ENCODE measurements at regions not wholly inside any gene's neighbourhood (a gene's known extent, or its start where the extent isn't known, plus 50 kb on each side); places are given as distances from the start of the nearest gene placed in this dataset.

GRCh38 chr13:79112016-79112415, 294.0 kb downstream of the RBM26 start:
- H3K9me3 ChIP-seq (ENCODE audit: control insufficient read depth, insufficient read depth, low read depth, low read length), result no peaks in the 10 kb centered on the region
- POLR2A ChIA-PET, result no interaction called here
- TF ChIP-seq ZIC2 (tag by site-specific recombination; IDR thresholded peaks at IDR 0.05) (no peak), ZNF391 (tag by site-specific recombination; IDR thresholded peaks at IDR 0.05; ENCODE audit: borderline replicate concordance, low read depth) (no peak), ZXDB (tag by site-specific recombination; IDR thresholded peaks at IDR 0.05) (no peak), ZNF621 (tag by site-specific recombination; IDR thresholded peaks at IDR 0.05) (no peak), ZSCAN18 (tag by site-specific recombination; IDR thresholded peaks at IDR 0.05) (no peak), SCRT2 (tag by site-specific recombination; IDR thresholded peaks at IDR 0.05) (no peak), KLF8 (tag by site-specific recombination; IDR thresholded peaks at IDR 0.05) (no peak), ZNF404 (tag by site-specific recombination; IDR thresholded peaks at IDR 0.05) (no peak), ZNF202 (tag by site-specific recombination; IDR thresholded peaks at IDR 0.05; ENCODE audit: borderline replicate concordance) (no peak), ZBTB17 (tag by site-specific recombination; IDR thresholded peaks at IDR 0.05) (no peak), GLIS1 (tag by site-specific recombination; IDR thresholded peaks at IDR 0.05) (no peak), ZBTB7A (tag by site-specific recombination; IDR thresholded peaks at IDR 0.05; ENCODE audit: low read depth) (no peak), ZNF19 (tag by site-specific recombination; IDR thresholded peaks at IDR 0.05; ENCODE audit: low read depth) (no peak), ZNF280C (tag by site-specific recombination; IDR thresholded peaks at IDR 0.05) (no peak), REPIN1 (tag by site-specific recombination; IDR thresholded peaks at IDR 0.05; ENCODE audit: low read depth) (no peak), ELK4 (IDR thresholded peaks at IDR 0.05; ENCODE audit: borderline replicate concordance, low read depth, low read length) (no peak), TCF7L2 (IDR thresholded peaks at IDR 0.05; ENCODE audit: borderline replicate concordance, low read depth, low read length) (no peak)
- no peaks in the 10 kb centered on the region for H3K4me1 ChIP-seq (ENCODE audit: control insufficient read depth, insufficient read depth, low read length)
- CTCF ChIA-PET, result no interaction called here
- no peak overlapping the region for H3K27ac ChIP-seq (ENCODE audit: extremely low read depth, low read depth, low read length)
- no peak overlapping the region for H3K4me3 ChIP-seq (ENCODE audit: low read depth, low read length)
- H3K36me3 ChIP-seq (ENCODE audit: control insufficient read depth in 2 of 2, insufficient read depth in 1 of 2, low read length in 2 of 2), result no peaks in the 10 kb centered on the region

GRCh38 chr13:79108914-79109643, 297.0 kb downstream of the RBM26 start:
- Histone ChIP-seq H3K27ac (ENCODE audit: extremely low read depth, low read depth, low read length) (no peak overlapping the region), H3K4me1 (ENCODE audit: control insufficient read depth, insufficient read depth, low read length) (no peaks in the 10 kb centered on the region)

More at GRCh38 chr13:79108914-79109643, 297.0 kb downstream of the RBM26 start:
- no peak for TF ChIP-seq ZIC2 (tag by site-specific recombination; IDR thresholded peaks at IDR 0.05)
- no peak for TF ChIP-seq PBX3 (CRISPR knock-in tag; IDR thresholded peaks at IDR 0.05)
- TF ChIP-seq ZNF677 (tag by site-specific recombination; IDR thresholded peaks at IDR 0.05), result no peak
- Histone ChIP-seq H3K36me3 (ENCODE audit: control insufficient read depth in 2 of 2, insufficient read depth in 1 of 2, low read length in 2 of 2) (no peaks in the 10 kb centered on the region), H3K9me3 (ENCODE audit: control insufficient read depth, insufficient read depth, low read depth, low read length) (no peaks in the 10 kb centered on the region), H3K4me3 (ENCODE audit: low read depth, low read length) (no peak overlapping the region)
- POLR2A ChIA-PET, result no interaction called here
- CTCF ChIA-PET, result interaction anchor here (0.6 kb wide), 1 partner anchor 283 kb away, joined by 3 read pairs; no protein-coding TSS in a partner anchor
